Mesenchymal stem cell (in vitro differentiated cells and primary cell): ENCODE measurements at regions not wholly inside any gene's neighbourhood (a gene's known extent, or its start where the extent isn't known, plus 50 kb on each side); places are given as distances from the start of the nearest gene placed in this dataset.
"Not testable (repeated sequence)": the region's sequence is repeated elsewhere in the genome, so short reads cannot be mapped to it uniquely, and the experiment has no call there.

Experiments used
- DNase-seq: peaks from one replicate; pipeline ENCODE4 v3.0.0-alpha.2; 2013
- H2AFZ ChIP-seq: one replicate; pipeline ENCODE4 v1.6.1; 2013; ENCODE audit warnings: low read depth, mild to moderate bottlenecking, control low read depth, inconsistent platforms, low read length, moderate library complexity
- H2AK5ac ChIP-seq: 2 replicates; pipeline ENCODE4 v1.6.1; 2013; ENCODE audit warnings: low read length, moderate library complexity, mild to moderate bottlenecking, inconsistent platforms; ENCODE audit not compliant: severe bottlenecking
- H2BK120ac ChIP-seq: one replicate; pipeline ENCODE4 v1.6.1; 2013; ENCODE audit warnings: low read depth, mild to moderate bottlenecking, inconsistent platforms, low read length, moderate library complexity
- H2BK12ac ChIP-seq, 2 experiments: one replicate each; pipeline ENCODE4 v1.6.1; 2013; ENCODE audit warnings: inconsistent platforms in 2 of 2, low read length in 2 of 2, mild to moderate bottlenecking in 2 of 2, moderate library complexity in 2 of 2, control low read depth in 1 of 2
- H2BK15ac ChIP-seq: one replicate; pipeline ENCODE4 v1.6.1; 2013; ENCODE audit warnings: mild to moderate bottlenecking, low read depth, inconsistent platforms; ENCODE audit not compliant: poor library complexity, severe bottlenecking
- H2BK5ac ChIP-seq: 2 replicates; pipeline ENCODE4 v1.6.1; 2013; ENCODE audit warnings: low read depth, mild to moderate bottlenecking, low read length, control low read depth, inconsistent platforms; ENCODE audit not compliant: poor library complexity, severe bottlenecking
- H3K14ac ChIP-seq, 2 experiments: one replicate each; pipeline ENCODE4 v1.6.1; 2013; ENCODE audit warnings: inconsistent platforms in 2 of 2, low read length in 2 of 2, control low read depth in 1 of 2, mild to moderate bottlenecking in 1 of 2, moderate library complexity in 1 of 2
- H3K18ac ChIP-seq, 2 experiments: one replicate each; pipeline ENCODE4 v1.6.1; 2013; ENCODE audit warnings: inconsistent platforms in 2 of 2, low read length in 2 of 2, control low read depth in 1 of 2, low read depth in 1 of 2, mild to moderate bottlenecking in 1 of 2
- H3K23ac ChIP-seq, 2 experiments: one replicate each; pipeline ENCODE4 v1.6.1; 2013; ENCODE audit warnings: inconsistent platforms in 2 of 2, low read length in 2 of 2, mild to moderate bottlenecking in 2 of 2, moderate library complexity in 2 of 2, control low read depth in 1 of 2
- H3K27ac ChIP-seq: 2 replicates; pipeline ENCODE4 v1.5.1; 2013; ENCODE audit warnings: mild to moderate bottlenecking, moderate library complexity, low read length, control low read depth, inconsistent platforms; ENCODE audit not compliant: poor library complexity, severe bottlenecking
- H3K27me3 ChIP-seq, 2 experiments: 2 replicates each; pipeline versions ENCODE4 v1.6.1 to v1.7.0; 2013; ENCODE audit warnings: low read length in 2 of 2, mild to moderate bottlenecking in 2 of 2, moderate library complexity in 2 of 2, control low read depth in 1 of 2, inconsistent platforms in 1 of 2; ENCODE audit not compliant: control insufficient read depth in 1 of 2, insufficient read depth in 1 of 2
- H3K36me3 ChIP-seq, 2 experiments: 2 replicates each; pipeline versions ENCODE4 v1.6.1 to v1.7.0; 2013; ENCODE audit warnings: low read length in 2 of 2, control low read depth in 1 of 2, inconsistent platforms in 1 of 2, low read depth in 1 of 2, mild to moderate bottlenecking in 1 of 2; ENCODE audit not compliant: insufficient read depth in 2 of 2, control insufficient read depth in 1 of 2
- H3K4ac ChIP-seq, 2 experiments: one replicate each; pipeline ENCODE4 v1.6.1; 2013; ENCODE audit warnings: inconsistent platforms in 2 of 2, low read length in 2 of 2, mild to moderate bottlenecking in 2 of 2, moderate library complexity in 2 of 2, control low read depth in 1 of 2, low read depth in 1 of 2
- H3K4me1 ChIP-seq: 2 replicates; pipeline ENCODE4 v1.6.1; 2013; ENCODE audit warnings: low read depth, low read length, control low read depth; ENCODE audit not compliant: control insufficient read depth, insufficient read depth
- H3K4me2 ChIP-seq: 2 replicates; pipeline ENCODE4 v1.6.1; 2013; ENCODE audit warnings: low read length, mild to moderate bottlenecking, inconsistent platforms; ENCODE audit not compliant: poor library complexity, severe bottlenecking
- H3K4me3 ChIP-seq, 2 experiments: 2 replicates each; pipeline versions ENCODE4 v1.5.1 to v1.7.0; 2013; ENCODE audit warnings: low read length in 2 of 2, mild to moderate bottlenecking in 2 of 2, control low read depth in 1 of 2, low read depth in 1 of 2; ENCODE audit not compliant: insufficient read depth in 1 of 2
- H3K79me1 ChIP-seq: replicated peaks from 2 replicates; pipeline ENCODE4 v1.6.1; 2013; ENCODE audit warnings: mild to moderate bottlenecking, control low read depth, low read length, inconsistent platforms; ENCODE audit not compliant: poor library complexity, severe bottlenecking
- H3K9ac ChIP-seq: 2 replicates; pipeline ENCODE4 v1.7.0; 2013; ENCODE audit warnings: mild to moderate bottlenecking, low read length, moderate library complexity
- H3K9me3 ChIP-seq: 2 replicates; pipeline ENCODE4 v1.7.0; 2013; ENCODE audit warnings: mild to moderate bottlenecking, low read length; ENCODE audit not compliant: control insufficient read depth
- H4K8ac ChIP-seq: one replicate; pipeline ENCODE4 v1.6.1; 2013; ENCODE audit warnings: inconsistent platforms, mild to moderate bottlenecking, low read length, moderate library complexity
- H4K91ac ChIP-seq: one replicate; pipeline ENCODE4 v1.6.1; 2013; ENCODE audit warnings: mild to moderate bottlenecking, low read length, inconsistent platforms
- WGBS: methylation state at CpG from one replicate; pipeline ENCODE4 v1.1.7; 2013; ENCODE audit warnings: mixed read lengths; 5-methylcytosine and 5-hydroxymethylcytosine counted together

- peak overlapping the region in 1 of 2 experiments; percentile 66 for H3K4me3 ChIP-seq
- not testable (repeated sequence) for H2AK5ac ChIP-seq, H3K18ac ChIP-seq, H3K4me2 ChIP-seq, H3K4ac ChIP-seq, H3K9me3 ChIP-seq, H2BK5ac ChIP-seq, H2BK12ac ChIP-seq, H4K8ac ChIP-seq, H4K91ac ChIP-seq, H2AFZ ChIP-seq, H3K23ac ChIP-seq, H3K9ac ChIP-seq, H2BK15ac ChIP-seq, DNase-seq, H2BK120ac ChIP-seq, H3K36me3 ChIP-seq, H3K4me1 ChIP-seq, H3K14ac ChIP-seq, H3K79me1 ChIP-seq, H3K27ac ChIP-seq
- WGBS, result 85% methylated on average over 6 of the region's 6 CpGs
- peaks cover 0 to 25% of the 10 kb centered on the region in 2 experiments for H3K27me3 ChIP-seq
Observed at GRCh38 chr11:122557163-122557562, 98.4 kb upstream of the UBASH3B start.

- Histone ChIP-seq H3K36me3 (no peaks in the 10 kb centered on the region), H3K14ac (no peak overlapping the region), H4K91ac (no peak overlapping the region), H2AK5ac (no peak overlapping the region), H2AFZ (no peak overlapping the region), H2BK5ac (no peak overlapping the region), H3K27me3 (peaks cover 0 to 25% of the 10 kb centered on the region in 2 experiments), H3K9me3 (no peaks in the 10 kb centered on the region), H3K9ac (peak overlapping the region; percentile 72), H3K4me2 (no peak overlapping the region), H2BK12ac (no peak overlapping the region), H3K27ac (no peak overlapping the region), H2BK15ac (no peak overlapping the region), H2BK120ac (no peak overlapping the region), H3K23ac (no peak overlapping the region), H3K18ac (no peak overlapping the region), H3K4me1 (no peaks in the 10 kb centered on the region), H4K8ac (no peak overlapping the region), H3K79me1 (no peaks in the 10 kb centered on the region), H3K4ac (no peak overlapping the region), H3K4me3 (peak overlapping the region in 1 of 2 experiments; percentile 66)
- DNase-seq, result no peak
- 88% methylated on average over 34 of the region's 34 CpGs for WGBS
Observed at GRCh38 chr11:122556605-122557004, 98.9 kb upstream of the UBASH3B start.

GRCh38 chr11:122538060-122538459 is 117.5 kb upstream of the UBASH3B start:
- Histone ChIP-seq H3K27ac (no peak overlapping the region), H3K18ac (no peak overlapping the region), H2BK15ac (no peak overlapping the region), H3K4me2 (no peak overlapping the region), H2BK12ac (no peak overlapping the region), H3K9ac (no peak overlapping the region), H3K79me1 (no peaks in the 10 kb centered on the region), H2AFZ (no peak overlapping the region), H4K8ac (no peak overlapping the region), H3K27me3 (no peaks in the 10 kb centered on the region), H3K4me1 (no peaks in the 10 kb centered on the region), H3K4ac (no peak overlapping the region), H3K36me3 (no peaks in the 10 kb centered on the region), H3K4me3 (no peak overlapping the region), H4K91ac (no peak overlapping the region), H3K14ac (no peak overlapping the region), H3K9me3 (peaks cover 57% of the 10 kb centered on the region), H3K23ac (no peak overlapping the region), H2BK5ac (no peak overlapping the region), H2BK120ac (no peak overlapping the region), H2AK5ac (no peak overlapping the region)
- WGBS, result 92% methylated on average over 3 of the region's 3 CpGs
- no peak for DNase-seq

GRCh38 chr11:122524898-122525297 is 130.6 kb upstream of the UBASH3B start:
- Histone ChIP-seq H3K36me3 (no peaks in the 10 kb centered on the region), H3K23ac (no peak overlapping the region), H3K4me1 (no peaks in the 10 kb centered on the region), H3K14ac (no peak overlapping the region), H2BK12ac (no peak overlapping the region), H3K4me2 (no peak overlapping the region), H2BK15ac (no peak overlapping the region), H2BK120ac (no peak overlapping the region), H4K91ac (no peak overlapping the region), H3K9ac (no peak overlapping the region), H4K8ac (no peak overlapping the region), H3K27ac (no peak overlapping the region), H3K4me3 (no peak overlapping the region), H3K18ac (no peak overlapping the region), H2AK5ac (no peak overlapping the region), H3K4ac (no peak overlapping the region), H3K27me3 (peaks cover 0 to 3% of the 10 kb centered on the region in 2 experiments), H2BK5ac (no peak overlapping the region), H3K9me3 (peaks cover 8% of the 10 kb centered on the region), H2AFZ (no peak overlapping the region), H3K79me1 (no peaks in the 10 kb centered on the region)
- 14% methylated on average over 1 of the region's 2 CpGs for WGBS
- DNase-seq, result no peak
